ENCODE measurements at regions not wholly inside any gene's neighbourhood (a gene's known extent, or its start where the extent isn't known, plus 50 kb on each side); places are given as distances from the start of the nearest gene placed in this dataset.

DNA sequence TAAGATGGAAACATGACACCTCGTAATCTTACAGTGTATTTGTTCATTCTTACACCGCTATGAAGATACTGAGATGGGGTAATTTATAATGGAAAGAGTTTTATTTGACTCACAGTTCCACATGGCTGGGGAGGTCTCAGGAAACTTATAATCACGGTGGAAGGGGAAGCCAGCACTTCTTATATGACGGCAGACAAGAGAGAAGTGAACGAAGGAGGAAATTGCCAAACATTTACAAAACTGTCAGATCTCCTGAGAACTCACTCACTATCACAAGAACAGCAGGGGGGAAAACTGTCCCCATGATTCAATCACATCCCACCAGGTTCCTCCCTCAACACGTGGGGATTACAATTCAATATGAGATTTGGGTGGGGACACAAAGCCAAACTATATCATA lies 282.3 kb downstream of the HGF start:
- TF ChIP-seq, protein P1, sequence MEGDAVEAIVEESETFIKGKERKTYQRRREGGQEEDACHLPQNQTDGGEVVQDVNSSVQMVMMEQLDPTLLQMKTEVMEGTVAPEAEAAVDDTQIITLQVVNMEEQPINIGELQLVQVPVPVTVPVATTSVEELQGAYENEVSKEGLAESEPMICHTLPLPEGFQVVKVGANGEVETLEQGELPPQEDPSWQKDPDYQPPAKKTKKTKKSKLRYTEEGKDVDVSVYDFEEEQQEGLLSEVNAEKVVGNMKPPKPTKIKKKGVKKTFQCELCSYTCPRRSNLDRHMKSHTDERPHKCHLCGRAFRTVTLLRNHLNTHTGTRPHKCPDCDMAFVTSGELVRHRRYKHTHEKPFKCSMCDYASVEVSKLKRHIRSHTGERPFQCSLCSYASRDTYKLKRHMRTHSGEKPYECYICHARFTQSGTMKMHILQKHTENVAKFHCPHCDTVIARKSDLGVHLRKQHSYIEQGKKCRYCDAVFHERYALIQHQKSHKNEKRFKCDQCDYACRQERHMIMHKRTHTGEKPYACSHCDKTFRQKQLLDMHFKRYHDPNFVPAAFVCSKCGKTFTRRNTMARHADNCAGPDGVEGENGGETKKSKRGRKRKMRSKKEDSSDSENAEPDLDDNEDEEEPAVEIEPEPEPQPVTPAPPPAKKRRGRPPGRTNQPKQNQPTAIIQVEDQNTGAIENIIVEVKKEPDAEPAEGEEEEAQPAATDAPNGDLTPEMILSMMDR (conservative IDR thresholded peaks at IDR 0.05; ENCODE audit: low read length), result no peak
- no peak for TF ChIP-seq EZH2phosphoT487 (IDR thresholded peaks at IDR 0.05; ENCODE audit: borderline replicate concordance)
